H1 (cell line): ENCODE measurements at regions not wholly inside any gene's neighbourhood (a gene's known extent, or its start where the extent isn't known, plus 50 kb on each side); places are given as distances from the start of the nearest gene placed in this dataset.

ENCODE experiments used
- CTCF ChIA-PET: fragments of 300-600 bp; sonication (Branson Sonifier 250); formaldehyde crosslinking; loops from one replicate; lab custom pipeline; 2021; ENCODE audit not compliant: partially characterized antibody; lab: Charles Lee
- POLR2A ChIA-PET: fragments of 300-600 bp; sonication (Branson Sonifier 250); formaldehyde crosslinking; loops from one replicate; lab custom pipeline; 2021; ENCODE audit warnings: inconsistent platforms; ENCODE audit not compliant: partially characterized antibody; lab: Charles Lee
- DNase-seq, 2 experiments: peaks; one replicate each; pipeline versions ENCODE4 v3.0.0 to v3.0.0-alpha.2; 2010 to 2022; ENCODE audit warnings: low spot score in 2 of 2, low read depth in 1 of 2, mixed read lengths in 1 of 2
- FAIRE-seq: peaks from 2 replicates; lab custom pipeline; 2011; peaks lifted over from hg19 to GRCh38; lab: Jason Lieb, UNC
- H2AFZ ChIP-seq: 2 replicates; pipeline ENCODE4 v1.8.1; 2012; ENCODE audit warnings: low read length, inconsistent platforms
- H2AK5ac ChIP-seq: 2 replicates; pipeline ENCODE4 v1.6.1; 2013; ENCODE audit warnings: low read depth, low read length
- H2BK120ac ChIP-seq: replicated peaks from 2 replicates; pipeline ENCODE3; 2013; ENCODE audit warnings: low read depth, low read length, inconsistent platforms
- H2BK12ac ChIP-seq: 2 replicates; pipeline ENCODE4 v1.6.1; 2013; ENCODE audit warnings: low read depth, low read length
- H2BK15ac ChIP-seq: 2 replicates; pipeline ENCODE4 v1.6.1; 2013; ENCODE audit warnings: low read length
- H2BK20ac ChIP-seq: 2 replicates; pipeline ENCODE4 v1.6.1; 2013; ENCODE audit warnings: low read length
- H2BK5ac ChIP-seq: 2 replicates; pipeline ENCODE4 v1.6.1; 2013; ENCODE audit warnings: low read depth, low read length
- H3K14ac ChIP-seq: 2 replicates; pipeline ENCODE4 v1.6.1; 2013; ENCODE audit warnings: inconsistent platforms; ENCODE audit not compliant: insufficient read length
- H3K18ac ChIP-seq: 2 replicates; pipeline ENCODE4 v1.6.1; 2013; ENCODE audit warnings: low read length; ENCODE audit errors: extremely low read depth
- H3K23ac ChIP-seq: 2 replicates; pipeline ENCODE4 v1.6.1; 2013; ENCODE audit warnings: inconsistent platforms; ENCODE audit not compliant: insufficient read length
- H3K23me2 ChIP-seq: 2 replicates; pipeline ENCODE4 v1.6.1; 2013; ENCODE audit warnings: low read depth, low read length
- H3K27ac ChIP-seq: 2 replicates; pipeline ENCODE4 v1.6.1; 2011; ENCODE audit warnings: low read depth, low read length, inconsistent platforms
- H3K27me3 ChIP-seq, 4 experiments: replicated peaks in 1 of 4; 1 replicate in 1 of 4; 2 replicates in 3 of 4; pipeline versions ENCODE4 v1.6.1 to v1.8.1; 2011 to 2013; ENCODE audit warnings: low read length in 3 of 4, mild to moderate bottlenecking in 3 of 4, inconsistent platforms in 2 of 4, mixed read lengths in 2 of 4, moderate library complexity in 1 of 4; ENCODE audit not compliant: control insufficient read depth in 3 of 4, insufficient read depth in 3 of 4; ENCODE audit errors: extremely low read depth in 1 of 4
- H3K36me3 ChIP-seq, 4 experiments: 2 replicates each; pipeline versions ENCODE4 v1.6.1 to v1.8.1; 2011 to 2013; ENCODE audit warnings: mild to moderate bottlenecking in 4 of 4, low read length in 3 of 4, moderate library complexity in 2 of 4, control low read depth in 1 of 4, inconsistent platforms in 1 of 4; ENCODE audit not compliant: insufficient read depth in 4 of 4, control insufficient read depth in 2 of 4
- H3K4ac ChIP-seq: replicated peaks from 2 replicates; pipeline ENCODE3; 2013; ENCODE audit warnings: low read length, low read depth, mixed read lengths, inconsistent platforms; ENCODE audit not compliant: insufficient read length
- H3K4me1 ChIP-seq, 4 experiments: replicated peaks in 1 of 4; 1 replicate in 1 of 4; 2 replicates in 3 of 4; pipeline versions ENCODE4 v1.6.1 to v1.8.1; 2011 to 2013; ENCODE audit warnings: low read length in 3 of 4, inconsistent platforms in 2 of 4, mixed read lengths in 1 of 4; ENCODE audit not compliant: insufficient read depth in 4 of 4, control insufficient read depth in 3 of 4
- H3K4me2 ChIP-seq, 2 experiments: 2 replicates each; pipeline versions ENCODE4 v1.6.1 to v1.8.1; 2011 to 2013; ENCODE audit warnings: low read depth in 2 of 2, low read length in 2 of 2, control low read depth in 1 of 2, inconsistent platforms in 1 of 2, mild to moderate bottlenecking in 1 of 2; ENCODE audit not compliant: insufficient read depth in 1 of 2
- H3K4me3 ChIP-seq, 4 experiments: fragments of 200-600, 300-600 bp in 1 of 4; sonication (generic), shearing (Covaris generic), sonication (Bioruptor Twin) in 1 of 4; 2 replicates each; pipeline versions ENCODE4 v1.5.1 to v1.8.1; 2011 to 2016; ENCODE audit warnings: low read length in 4 of 4, low read depth in 3 of 4, control low read depth in 2 of 4, inconsistent platforms in 2 of 4, mild to moderate bottlenecking in 2 of 4, mixed read lengths in 1 of 4, moderate library complexity in 1 of 4; ENCODE audit not compliant: insufficient read depth in 2 of 4; ENCODE audit errors: extremely low read depth in 1 of 4
- H3K56ac ChIP-seq: replicated peaks from 2 replicates; pipeline ENCODE3; 2013; ENCODE audit warnings: low read depth, mild to moderate bottlenecking, mixed read lengths, low read length, inconsistent platforms; ENCODE audit not compliant: insufficient read length
- H3K79me1 ChIP-seq: 2 replicates; pipeline ENCODE4 v1.6.1; 2013; ENCODE audit warnings: low read depth, low read length, control low read depth
- H3K79me2 ChIP-seq, 2 experiments: 2 replicates each; pipeline versions ENCODE4 v1.6.1 to v1.8.1; 2012 to 2013; ENCODE audit warnings: low read length in 2 of 2, mild to moderate bottlenecking in 2 of 2, inconsistent platforms in 1 of 2; ENCODE audit not compliant: insufficient read depth in 2 of 2, control insufficient read depth in 1 of 2
- H3K9ac ChIP-seq, 4 experiments: replicated peaks in 1 of 4; 1 replicate in 1 of 4; 2 replicates in 3 of 4; pipeline versions ENCODE4 v1.6.1 to v1.8.1; 2011 to 2013; ENCODE audit warnings: low read depth in 3 of 4, low read length in 3 of 4, control low read depth in 2 of 4, mild to moderate bottlenecking in 2 of 4, moderate library complexity in 2 of 4, inconsistent platforms in 1 of 4; ENCODE audit errors: extremely low read depth in 1 of 4
- H3K9me3 ChIP-seq, 2 experiments: 2 replicates each; pipeline versions ENCODE4 v1.6.1 to v1.8.1; 2012 to 2013; ENCODE audit warnings: mild to moderate bottlenecking in 2 of 2, moderate library complexity in 2 of 2, control low read depth in 1 of 2, inconsistent platforms in 1 of 2, low read depth in 1 of 2, low read length in 1 of 2, mixed read lengths in 1 of 2; ENCODE audit not compliant: insufficient read depth in 2 of 2
- H4K20me1 ChIP-seq, 2 experiments: replicated peaks in 1 of 2; 2 replicates each; pipeline versions ENCODE3 to v1.8.1; 2011 to 2013; ENCODE audit warnings: inconsistent platforms in 2 of 2, low read length in 2 of 2, mild to moderate bottlenecking in 1 of 2; ENCODE audit not compliant: insufficient read depth in 2 of 2, control insufficient read depth in 1 of 2
- H4K5ac ChIP-seq: 2 replicates; pipeline ENCODE4 v1.6.1; 2013; ENCODE audit warnings: low read length, low read depth, mixed read lengths, inconsistent platforms; ENCODE audit not compliant: insufficient read length
- H4K8ac ChIP-seq: 2 replicates; pipeline ENCODE4 v1.8.0; 2013; ENCODE audit warnings: mild to moderate bottlenecking, moderate library complexity, low read length, inconsistent platforms; ENCODE audit not compliant: insufficient read depth; ENCODE audit errors: extremely low read depth
- H4K91ac ChIP-seq: replicated peaks from 2 replicates; pipeline ENCODE3; 2013; ENCODE audit warnings: low read length, mixed read lengths, inconsistent platforms; ENCODE audit not compliant: insufficient read length
- BACH1 ChIP-seq: IDR thresholded peaks from 2 replicates; pipeline ENCODE4 v1.6.1; 2012; ENCODE audit warnings: low read length, improper control_type of control experiment
- BCL11A ChIP-seq, 2 experiments: IDR thresholded peaks; one replicate each; pipeline ENCODE4 v1.6.1; 2011; ENCODE audit warnings: low read depth in 2 of 2, low read length in 2 of 2, mild to moderate bottlenecking in 2 of 2
- CTBP2 ChIP-seq: IDR thresholded peaks from 2 replicates; pipeline ENCODE4 v1.7.0; 2011; ENCODE audit warnings: borderline replicate concordance, mild to moderate bottlenecking, moderate library complexity, mixed read lengths, low read length; ENCODE audit not compliant: insufficient read depth, insufficient read length
- E2F6 ChIP-seq: IDR thresholded peaks from 2 replicates; pipeline ENCODE4 v1.6.1; 2012; ENCODE audit warnings: inconsistent platforms
- POU5F1 ChIP-seq: IDR thresholded peaks from 2 replicates; pipeline ENCODE4 v1.6.1; 2011; ENCODE audit warnings: low read depth, mild to moderate bottlenecking, low read length, moderate library complexity
- SIX5 ChIP-seq: IDR thresholded peaks from 2 replicates; pipeline ENCODE4 v1.6.1; 2011; ENCODE audit warnings: mild to moderate bottlenecking, low read depth, low read length
- SP1 ChIP-seq: IDR thresholded peaks from 2 replicates; pipeline ENCODE4 v1.6.1; 2011; ENCODE audit warnings: low read depth, low read length
- SP2 ChIP-seq: IDR thresholded peaks from 2 replicates; pipeline ENCODE4 v1.6.1; 2012; ENCODE audit warnings: mild to moderate bottlenecking, low read length, inconsistent platforms
- SRF ChIP-seq: IDR thresholded peaks from 2 replicates; pipeline ENCODE4 v1.6.1; 2011; ENCODE audit warnings: mild to moderate bottlenecking, low read depth, low read length, moderate library complexity
- SUZ12 ChIP-seq: fragments of 200-600 bp; sonication (generic); IDR thresholded peaks from 2 replicates; pipeline ENCODE4 v1.6.1; 2012; ENCODE audit warnings: mild to moderate bottlenecking, inconsistent platforms, low read length, moderate library complexity, mixed read lengths
- YY1 ChIP-seq: IDR thresholded peaks from 2 replicates; pipeline ENCODE4 v1.6.1; 2011; ENCODE audit warnings: low read depth, mild to moderate bottlenecking, low read length
- WGBS, 2 experiments: shearing (Covaris generic) in 1 of 2; methylation state at CpG; one replicate each; pipeline versions ENCODE4 v1.1.6 to v1.1.7; 2013 to 2015; ENCODE audit warnings: low lambda C conversion rate in 2 of 2, mixed read lengths in 2 of 2, inconsistent platforms in 1 of 2, low coverage in 1 of 2, missing lambda C conversion rate in 1 of 2; ENCODE audit not compliant: insufficient replicate concordance in 2 of 2, insufficient coverage in 1 of 2, insufficient read length in 1 of 2; ENCODE audit errors: extremely low coverage in 1 of 2, missing lambda C conversion rate in 1 of 2; 5-methylcytosine and 5-hydroxymethylcytosine counted together

- Histone ChIP-seq H3K56ac (no peak overlapping the region), H3K23ac (no peak overlapping the region), H4K91ac (no peak overlapping the region), H3K9ac (no peak overlapping the region), H3K27me3 (no peaks in the 10 kb centered on the region), H3K23me2 (no peaks in the 10 kb centered on the region), H2AK5ac (no peak overlapping the region), H2AFZ (peak overlapping the region; percentile 63; the same call in 1 of the 2 replicates), H3K4me3 (no peak overlapping the region), H2BK5ac (no peak overlapping the region), H3K27ac (no peak overlapping the region), H4K5ac (no peak overlapping the region), H3K4ac (no peak overlapping the region), H3K36me3 (no peaks in the 10 kb centered on the region), H2BK15ac (no peak overlapping the region), H3K18ac (no peak overlapping the region), H2BK120ac (no peak overlapping the region), H4K8ac (no peak overlapping the region), H3K4me1 (0 out of 7 replicates have a peak, but pooled peaks cover 0 to 2% (median 0%) of the 10 kb centered on the region in 4 experiments), H3K79me1 (no peaks in the 10 kb centered on the region), H2BK12ac (no peak overlapping the region), H3K79me2 (no peaks in the 10 kb centered on the region), H3K9me3 (no peaks in the 10 kb centered on the region), H4K20me1 (no peaks in the 10 kb centered on the region), H3K4me2 (no peak overlapping the region), H3K14ac (no peak overlapping the region), H2BK20ac (no peak overlapping the region)
- TF ChIP-seq SRF (no peak), SP2 (no peak), CTBP2 (no peak), BACH1 (no peak), BCL11A (IDR thresholded peaks at IDR 0.05; ENCODE audit: low read depth in 2 of 2, low read length in 2 of 2) (no peak), SIX5 (peak; percentile 35; the same call in 1 of the 2 replicates), YY1 (0 out of 2 replicates have a peak, but pooled peaks have one; percentile 12), POU5F1 (no peak), SP1 (no peak), SUZ12 (no peak), E2F6 (no peak)
- 85% methylated on average over 6 of the region's 6 CpGs; no CpG with 5 or more reads in 1 of the 2 experiments for WGBS, 2 experiments
- FAIRE-seq (no peak), DNase-seq (no peak)
- ChIA-PET POLR2A (no interaction called here), CTCF (interaction anchor here (1.0 to 2.1 kb wide), 2 partner anchors 9 to 35 kb away, joined by 4 to 11 read pairs; no protein-coding TSS in a partner anchor)
Measured at GRCh38 chr20:24199501-24199900, 210.9 kb upstream of the GGTLC1 start.
